Activated naive CD4-positive, alpha-beta T cell treated with anti-CD3 and anti-CD28 coated beads for 36 hours (primary cell): ENCODE measurements at regions not wholly inside any gene's neighbourhood (a gene's known extent, or its start where the extent isn't known, plus 50 kb on each side); places are given as distances from the start of the nearest gene placed in this dataset.

ENCODE experiments used
- CTCF ChIA-PET: fragments of 350-600 bp; sonication (Branson Sonifier 250); formaldehyde crosslinking; loops from one replicate; lab custom pipeline; 2021; ENCODE audit warnings: antibody characterized with exemption; lab: Charles Lee
- DNase-seq: peaks from one replicate; pipeline ENCODE4 v3.0.0-alpha.2; 2020
- H3K27ac Mint-ChIP-seq: one replicate; pipeline ENCODE4 v1.8.0; 2021; ENCODE audit warnings: mild to moderate bottlenecking, mixed read lengths
- H3K27me3 Mint-ChIP-seq: one replicate; pipeline ENCODE4 v1.8.0; 2021; ENCODE audit warnings: low read depth, mixed read lengths
- H3K36me3 Mint-ChIP-seq: one replicate; pipeline ENCODE4 v1.8.0; 2021; ENCODE audit warnings: low read depth, mixed read lengths
- H3K4me1 Mint-ChIP-seq: one replicate; pipeline ENCODE4 v1.8.0; 2021; ENCODE audit warnings: low read depth, mixed read lengths
- H3K4me3 Mint-ChIP-seq: one replicate; pipeline ENCODE4 v1.8.0; 2021; ENCODE audit warnings: mild to moderate bottlenecking, moderate library complexity, mixed read lengths
- H3K9me3 Mint-ChIP-seq: one replicate; pipeline ENCODE4 v1.8.0; 2021; ENCODE audit warnings: mixed read lengths
- intact Hi-C: fragments of 100-400 bp; cut with micrococcal nuclease; formaldehyde crosslinking; loops from one replicate; pipeline ENCODE4 v1.15.1; 2023

GRCh38 chr6:169927711-169928110 lies 176.3 kb downstream of the ERMARD start:
- intact Hi-C loops, result no loop called here
- Mint-ChIP-seq H3K4me1 (no peaks in the 10 kb centered on the region), H3K9me3 (no peaks in the 10 kb centered on the region), H3K36me3 (no peaks in the 10 kb centered on the region), H3K27me3 (peaks cover 20% of the 10 kb centered on the region), H3K4me3 (no peak overlapping the region), H3K27ac (no peak overlapping the region)
- DNase-seq, result no peak
- CTCF ChIA-PET, result no interaction called here

- H3K36me3 Mint-ChIP-seq, result no peaks in the 10 kb centered on the region
- no peaks in the 10 kb centered on the region for H3K9me3 Mint-ChIP-seq
- H3K27me3 Mint-ChIP-seq, result peaks cover 20% of the 10 kb centered on the region
- CTCF ChIA-PET, result interaction anchor here (1.1 kb wide), 1 partner anchor 24 kb away, joined by 3 read pairs; no protein-coding TSS in a partner anchor
- no peak overlapping the region for H3K27ac Mint-ChIP-seq
- no peak overlapping the region for H3K4me3 Mint-ChIP-seq
- no peaks in the 10 kb centered on the region for H3K4me1 Mint-ChIP-seq
- intact Hi-C loops, result no loop called here
- DNase-seq, result no peak
Measured at GRCh38 chr6:169926617-169927417, 175.4 kb downstream of the ERMARD start.

GRCh38 chr6:169923468-169924464 lies 172.3 kb downstream of the ERMARD start:
- Mint-ChIP-seq H3K4me1 (no peaks in the 10 kb centered on the region), H3K9me3 (no peaks in the 10 kb centered on the region), H3K27me3 (peaks cover 8% of the 10 kb centered on the region), H3K27ac (no peak overlapping the region), H3K36me3 (no peaks in the 10 kb centered on the region), H3K4me3 (no peak overlapping the region)
- intact Hi-C loops, result no loop called here
- CTCF ChIA-PET, result no interaction called here
- DNase-seq, result no peak

- H3K27ac Mint-ChIP-seq, result no peak overlapping the region
- H3K27me3 Mint-ChIP-seq, result peaks cover 6% of the 10 kb centered on the region
- no peaks in the 10 kb centered on the region for H3K36me3 Mint-ChIP-seq
- DNase-seq, result peak; percentile 64
- H3K4me3 Mint-ChIP-seq, result no peak overlapping the region
- CTCF ChIA-PET, result no interaction called here
- intact Hi-C loops, result no loop called here
- no peaks in the 10 kb centered on the region for H3K4me1 Mint-ChIP-seq
- no peaks in the 10 kb centered on the region for H3K9me3 Mint-ChIP-seq
Measured at GRCh38 chr6:169921853-169922824, 170.7 kb downstream of the ERMARD start.

GRCh38 chr6:169921217-169921616 lies 169.8 kb downstream of the ERMARD start:
- H3K9me3 Mint-ChIP-seq, result no peaks in the 10 kb centered on the region
- H3K4me3 Mint-ChIP-seq, result no peak overlapping the region
- H3K36me3 Mint-ChIP-seq, result no peaks in the 10 kb centered on the region
- H3K27ac Mint-ChIP-seq, result no peak overlapping the region
- CTCF ChIA-PET, result no interaction called here
- no peaks in the 10 kb centered on the region for H3K4me1 Mint-ChIP-seq
- intact Hi-C loops, result no loop called here
- H3K27me3 Mint-ChIP-seq, result peaks cover 4% of the 10 kb centered on the region
- no peak for DNase-seq

- Mint-ChIP-seq H3K4me3 (no peak overlapping the region), H3K4me1 (no peaks in the 10 kb centered on the region), H3K36me3 (no peaks in the 10 kb centered on the region), H3K27ac (no peak overlapping the region), H3K9me3 (no peaks in the 10 kb centered on the region), H3K27me3 (no peaks in the 10 kb centered on the region)
- DNase-seq, result no peak
- intact Hi-C loops, result no loop called here
- CTCF ChIA-PET, result interaction anchor here (0.6 kb wide), 1 partner anchor 89 kb away, joined by 3 read pairs; no protein-coding TSS in a partner anchor
Measured at GRCh38 chr6:169920359-169921020, 169.1 kb downstream of the ERMARD start.

- intact Hi-C loops, result no loop called here
- CTCF ChIA-PET, result no interaction called here
- Mint-ChIP-seq H3K27ac (no peak overlapping the region), H3K36me3 (no peaks in the 10 kb centered on the region), H3K9me3 (no peaks in the 10 kb centered on the region), H3K4me3 (no peak overlapping the region), H3K4me1 (no peaks in the 10 kb centered on the region), H3K27me3 (peaks cover 5% of the 10 kb centered on the region)
- DNase-seq, result no peak
Measured at GRCh38 chr6:169918954-169919549, 167.6 kb downstream of the ERMARD start.

GRCh38 chr6:169918239-169918953 lies 167.0 kb downstream of the ERMARD start:
- no peaks in the 10 kb centered on the region for H3K36me3 Mint-ChIP-seq
- no peak overlapping the region for H3K4me3 Mint-ChIP-seq
- no peak overlapping the region for H3K27ac Mint-ChIP-seq
- H3K4me1 Mint-ChIP-seq, result no peaks in the 10 kb centered on the region
- H3K27me3 Mint-ChIP-seq, result peaks cover 5% of the 10 kb centered on the region
- intact Hi-C loops, result no loop called here
- CTCF ChIA-PET, result interaction anchor here (0.7 kb wide), 1 partner anchor 10 kb away, joined by 3 read pairs; no protein-coding TSS in a partner anchor
- no peaks in the 10 kb centered on the region for H3K9me3 Mint-ChIP-seq
- no peak for DNase-seq

- Mint-ChIP-seq H3K27ac (no peak overlapping the region), H3K4me1 (no peaks in the 10 kb centered on the region), H3K36me3 (no peaks in the 10 kb centered on the region), H3K9me3 (no peaks in the 10 kb centered on the region), H3K4me3 (no peak overlapping the region), H3K27me3 (peaks cover 5% of the 10 kb centered on the region)
- intact Hi-C loops, result no loop called here
- no peak for DNase-seq
- CTCF ChIA-PET, result no interaction called here
Measured at GRCh38 chr6:169917153-169917552, 165.7 kb downstream of the ERMARD start.

GRCh38 chr6:169915769-169916550 lies 164.5 kb downstream of the ERMARD start:
- H3K4me3 Mint-ChIP-seq, result no peak overlapping the region
- no peaks in the 10 kb centered on the region for H3K36me3 Mint-ChIP-seq
- no peak overlapping the region for H3K27ac Mint-ChIP-seq
- peaks cover 5% of the 10 kb centered on the region for H3K27me3 Mint-ChIP-seq
- no peak for DNase-seq
- intact Hi-C loops, result no loop called here
- CTCF ChIA-PET, result interaction anchor here (1.0 kb wide), 1 partner anchor 84 kb away, joined by 3 read pairs; no protein-coding TSS in a partner anchor
- H3K4me1 Mint-ChIP-seq, result no peaks in the 10 kb centered on the region
- no peaks in the 10 kb centered on the region for H3K9me3 Mint-ChIP-seq
